Heart right ventricle (tissue), 16 donors: ENCODE measurements at regions not wholly inside any gene's neighbourhood (a gene's known extent, or its start where the extent isn't known, plus 50 kb on each side); places are given as distances from the start of the nearest gene placed in this dataset.

Experiments used
- ATAC-seq, 8 donors: fragments of 200-7000 bp; cut with Tn5 transposase; one replicate each; pipeline ENCODE4 v1.9.1; 2020; ENCODE audit warnings: mild to moderate bottlenecking in 8 of 8, moderate library complexity in 8 of 8, moderate number of reproducible peaks in 1 of 8
- DNase-seq, 2 donors: peaks; one replicate each; pipeline ENCODE4 v3.0.0-alpha.2; 2020
- H3K27ac ChIP-seq, 10 donors: fragments of 200-600 bp; sonication (generic) in 2 of 10; one replicate each; pipeline versions ENCODE4 v1.5.0 to v1.8.0; 2020 to 2022; ENCODE audit warnings: mild to moderate bottlenecking in 3 of 10
- H3K27me3 ChIP-seq, 7 donors: fragments of 200-600 bp; one replicate each; pipeline ENCODE4 v1.8.0; 2021 to 2022; ENCODE audit warnings: mild to moderate bottlenecking in 2 of 7
- H3K36me3 ChIP-seq, 9 donors: fragments of 200-600 bp; sonication (generic) in 1 of 9; one replicate each; pipeline versions ENCODE4 v1.5.0 to v1.8.0; 2020 to 2022; ENCODE audit warnings: mild to moderate bottlenecking in 2 of 9
- H3K4me1 ChIP-seq, 9 donors: fragments of 200-600 bp; sonication (generic) in 1 of 9; one replicate each; pipeline versions ENCODE4 v1.5.0 to v1.8.0; 2020 to 2022; ENCODE audit warnings: mild to moderate bottlenecking in 4 of 9
- H3K4me3 ChIP-seq, 10 donors: fragments of 200-600 bp; sonication (generic) in 2 of 10; one replicate each; pipeline versions ENCODE4 v1.5.0 to v1.8.0; 2020 to 2022; ENCODE audit warnings: mild to moderate bottlenecking in 7 of 10, moderate library complexity in 2 of 10
- H3K9me3 ChIP-seq, 11 donors: fragments of 200-600 bp in 10 of 11; sonication (generic) in 2 of 11; one replicate each; pipeline versions ENCODE4 v1.5.0 to v1.8.0; 2013 to 2022; ENCODE audit warnings: mild to moderate bottlenecking in 2 of 11, control low read depth in 1 of 11, moderate library complexity in 1 of 11
- WGBS, 2 donors: extraction: QIAGEN DNeasy Blood & Tissue Kit; methylation state at CpG; one replicate each; pipeline ENCODE4 v1.1.7; 2013; ENCODE audit warnings: inconsistent platforms in 1 of 2; 5-methylcytosine and 5-hydroxymethylcytosine counted together
- intact Hi-C, 10 donors: fragments of 100-400 bp; cut with DNase I; formaldehyde crosslinking; loops; one replicate each; pipeline versions ENCODE4 v1.11.1 to v1.14.2; 2022
- TF ChIP-seq, protein P1 (sequence below), 9 donors: fragments of 200-600 bp; sonication (generic) in 2 of 9; IDR thresholded peaks; one replicate each; pipeline versions ENCODE4 v1.5.0 to v1.8.0; 2021 to 2022; ENCODE audit warnings: antibody characterized with exemption in 9 of 9, mild to moderate bottlenecking in 5 of 9, moderate library complexity in 1 of 9
- donor health status: Arrhythmogenic right ventricular cardiomyopathy.
- donor health status: ischemic (EF 13 %, LVEDD 7.1; RV severe dilation, severe dysfunction).
- donor health status: healthy with polysubstance abuse.
- donor health status: DM: no; HTN: yes; CAD: no.
- donor health status: DM: no; HTN: no; CAD: no.
- donor health status: ischemic (EF 25% LVEDD 6.9; RV normal size, moderate dysfunction).
- donor health status: ischemic (EF 25% LVEDD 5.7; RV mildly dilated, moderate dysfunction).
- donor health status: healthy.
- donor health status: DM: yes; HTN: yes; CAD: no.
- donor health status: Ischemic cardiomyopathy.
- donor health status: ischemic (EF 35%, LVEDD 5.7; RV mildly dilated, moderate dysfunction).
- donor health status: nonischemic (EF 11% LVEDD 7.7; RV severe dilation, severe dysfunction).
- donor health status: DM: yes; HTN: yes; CAD: no.
- donor health status: PGD.
- donor health status: ischemic (EF 29% LVEDD 5.4; RV normal size, mild dysfunction).
- donor health status: nonischemic (EF 23%, LVEDD 6.1; RV moderate dilation, normal function).

- no peak overlapping the region for H3K27ac ChIP-seq
- H3K9me3 ChIP-seq = no peaks in the 10 kb centered on the region
- intact Hi-C loops = no loop called here
- H3K4me3 ChIP-seq = no peak overlapping the region
- peaks cover 0 to 70% (median 53%) of the 10 kb centered on the region in 9 donors for H3K4me1 ChIP-seq
- TF ChIP-seq, protein P1, sequence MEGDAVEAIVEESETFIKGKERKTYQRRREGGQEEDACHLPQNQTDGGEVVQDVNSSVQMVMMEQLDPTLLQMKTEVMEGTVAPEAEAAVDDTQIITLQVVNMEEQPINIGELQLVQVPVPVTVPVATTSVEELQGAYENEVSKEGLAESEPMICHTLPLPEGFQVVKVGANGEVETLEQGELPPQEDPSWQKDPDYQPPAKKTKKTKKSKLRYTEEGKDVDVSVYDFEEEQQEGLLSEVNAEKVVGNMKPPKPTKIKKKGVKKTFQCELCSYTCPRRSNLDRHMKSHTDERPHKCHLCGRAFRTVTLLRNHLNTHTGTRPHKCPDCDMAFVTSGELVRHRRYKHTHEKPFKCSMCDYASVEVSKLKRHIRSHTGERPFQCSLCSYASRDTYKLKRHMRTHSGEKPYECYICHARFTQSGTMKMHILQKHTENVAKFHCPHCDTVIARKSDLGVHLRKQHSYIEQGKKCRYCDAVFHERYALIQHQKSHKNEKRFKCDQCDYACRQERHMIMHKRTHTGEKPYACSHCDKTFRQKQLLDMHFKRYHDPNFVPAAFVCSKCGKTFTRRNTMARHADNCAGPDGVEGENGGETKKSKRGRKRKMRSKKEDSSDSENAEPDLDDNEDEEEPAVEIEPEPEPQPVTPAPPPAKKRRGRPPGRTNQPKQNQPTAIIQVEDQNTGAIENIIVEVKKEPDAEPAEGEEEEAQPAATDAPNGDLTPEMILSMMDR (IDR thresholded peaks at IDR 0.05) = no peak
- no peaks in the 10 kb centered on the region for H3K27me3 ChIP-seq
- 79 to 87% methylated on average over 8 of the region's 8 CpGs for WGBS, 2 donors
- no peaks in the 10 kb centered on the region for H3K36me3 ChIP-seq
- ATAC-seq (no peak), DNase-seq (no peak)
Observed at GRCh38 chr11:86182976-86183584, 61.5 kb upstream of the EED start.

DNA sequence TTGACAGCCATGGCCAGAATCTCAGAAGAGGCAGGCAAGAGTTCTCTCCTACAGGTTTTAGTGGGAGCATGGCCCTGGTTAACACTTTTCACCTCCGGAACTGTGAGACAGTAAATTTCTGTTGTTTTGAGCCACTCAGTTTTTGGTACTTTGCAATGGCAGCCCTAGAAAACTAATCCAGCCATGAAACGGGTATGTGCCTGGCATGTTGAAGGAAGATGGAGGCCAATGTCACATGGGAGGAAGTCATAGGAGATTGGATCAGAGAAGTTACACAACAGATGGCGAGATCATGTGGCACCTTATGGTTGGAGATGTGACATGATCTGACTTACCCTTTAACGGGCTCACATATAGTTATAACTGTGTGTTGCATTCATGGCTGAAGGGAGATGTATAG is 63.2 kb upstream of the EED start:
- Histone ChIP-seq H3K9me3 (no peaks in the 10 kb centered on the region), H3K4me1 (peaks cover 0 to 78% (median 52%) of the 10 kb centered on the region in 9 donors), H3K36me3 (no peaks in the 10 kb centered on the region), H3K4me3 (no peak overlapping the region), H3K27me3 (no peaks in the 10 kb centered on the region), H3K27ac (peak overlapping the region in 1 of 10 donors; percentile 62)
- TF ChIP-seq, protein P1 (IDR thresholded peaks at IDR 0.05) = no peak
- ATAC-seq (no peak), DNase-seq (no peak)
- intact Hi-C loops = no loop called here
- 83 to 95% methylated on average over 4 of the region's 4 CpGs for WGBS, 2 donors

DNA sequence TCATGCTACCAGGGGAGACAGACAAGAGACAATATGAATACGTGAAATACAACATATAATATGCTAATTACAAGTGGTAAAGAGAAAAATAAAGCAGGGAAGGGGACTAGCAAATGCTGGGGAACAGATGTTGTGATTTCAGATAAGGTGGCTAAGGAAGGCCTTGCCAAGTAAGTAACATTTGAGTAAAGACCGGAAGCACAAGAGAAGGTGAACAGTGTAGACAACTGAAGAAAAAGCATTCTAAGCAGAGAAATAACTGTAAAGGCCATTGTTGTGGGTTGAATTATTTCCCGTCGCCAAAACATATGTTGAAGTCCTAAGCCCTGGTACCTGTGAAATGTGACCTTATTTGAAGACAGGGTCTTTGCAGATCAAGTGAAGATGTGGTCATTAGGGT is 63.7 kb upstream of the EED start:
- 85 to 95% methylated on average over 4 of the region's 4 CpGs for WGBS, 2 donors
- no peaks in the 10 kb centered on the region for H3K36me3 ChIP-seq
- no peaks in the 10 kb centered on the region for H3K9me3 ChIP-seq
- H3K27ac ChIP-seq = peak overlapping the region in 3 of 10 donors; percentile 14 to 62 (median 22)
- TF ChIP-seq, protein P1 (IDR thresholded peaks at IDR 0.05) = no peak
- ATAC-seq (no peak), DNase-seq (no peak)
- H3K27me3 ChIP-seq = no peaks in the 10 kb centered on the region
- H3K4me3 ChIP-seq = no peak overlapping the region
- intact Hi-C loops = no loop called here
- H3K4me1 ChIP-seq = peaks cover 0 to 78% (median 51%) of the 10 kb centered on the region in 9 donors

DNA sequence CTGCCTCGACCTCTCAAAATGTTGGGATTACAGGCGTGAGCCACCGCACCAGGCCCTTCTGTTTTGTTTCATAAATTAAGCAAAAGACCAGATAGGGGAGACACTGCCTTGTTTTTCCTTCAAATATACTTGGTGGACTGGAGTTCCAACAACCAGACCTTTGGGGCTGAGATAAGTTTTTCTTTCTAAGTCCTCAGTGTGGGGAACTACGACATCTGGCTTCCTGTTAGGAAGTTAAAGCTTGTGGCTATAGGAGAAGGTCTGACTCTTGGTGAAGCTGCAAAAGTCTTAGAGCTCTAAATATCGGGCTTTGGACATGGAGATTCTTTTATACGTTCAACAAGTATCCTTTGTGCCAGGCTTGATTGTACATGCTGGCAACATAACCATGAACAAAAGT is 64.1 kb upstream of the EED start:
- no peaks in the 10 kb centered on the region for H3K36me3 ChIP-seq
- no peaks in the 10 kb centered on the region for H3K9me3 ChIP-seq
- WGBS, 2 donors = 77 to 79% methylated on average over 6 of the region's 6 CpGs
- ATAC-seq (peak in 1 of 8 donors; percentile 40), DNase-seq (no peak)
- H3K27ac ChIP-seq = peak overlapping the region in 6 of 10 donors; percentile 14 to 62 (median 34)
- TF ChIP-seq, protein P1 (IDR thresholded peaks at IDR 0.05) = peak in 2 of 9 donors; percentile 11 to 24
- H3K4me1 ChIP-seq = peaks cover 0 to 78% (median 51%) of the 10 kb centered on the region in 9 donors
- intact Hi-C loops = no loop called here
- no peak overlapping the region for H3K4me3 ChIP-seq
- H3K27me3 ChIP-seq = no peaks in the 10 kb centered on the region
